Gastrocnemius medialis (tissue), 4 donors: ENCODE measurements at regions not wholly inside any gene's neighbourhood (a gene's known extent, or its start where the extent isn't known, plus 50 kb on each side); places are given as distances from the start of the nearest gene placed in this dataset.

Experiments
- POLR2A ChIP-seq, 2 donors: fragments of 450-650 bp; IDR thresholded peaks; one replicate each; pipeline ENCODE4 v1.6.1; 2017; ENCODE audit warnings: antibody characterized with exemption in 2 of 2, mild to moderate bottlenecking in 2 of 2, moderate library complexity in 2 of 2
- TF ChIP-seq, protein P1 (sequence below), 5 experiments: fragments of 450-650 bp in 3 of 5; fragments of 200-600 bp in 2 of 5; sonication (generic) in 2 of 5; IDR thresholded peaks in 4 of 5; conservative IDR thresholded peaks in 1 of 5; 1 replicate in 4 of 5; 2 replicates in 1 of 5; pipeline ENCODE4 v1.5.1; 2016 to 2019; ENCODE audit warnings: antibody characterized with exemption in 5 of 5, mild to moderate bottlenecking in 3 of 5, moderate library complexity in 3 of 5

GRCh38 chr4:59727745-59728144, 1472.4 kb upstream of the ADGRL3 start:
- TF ChIP-seq, protein P1, sequence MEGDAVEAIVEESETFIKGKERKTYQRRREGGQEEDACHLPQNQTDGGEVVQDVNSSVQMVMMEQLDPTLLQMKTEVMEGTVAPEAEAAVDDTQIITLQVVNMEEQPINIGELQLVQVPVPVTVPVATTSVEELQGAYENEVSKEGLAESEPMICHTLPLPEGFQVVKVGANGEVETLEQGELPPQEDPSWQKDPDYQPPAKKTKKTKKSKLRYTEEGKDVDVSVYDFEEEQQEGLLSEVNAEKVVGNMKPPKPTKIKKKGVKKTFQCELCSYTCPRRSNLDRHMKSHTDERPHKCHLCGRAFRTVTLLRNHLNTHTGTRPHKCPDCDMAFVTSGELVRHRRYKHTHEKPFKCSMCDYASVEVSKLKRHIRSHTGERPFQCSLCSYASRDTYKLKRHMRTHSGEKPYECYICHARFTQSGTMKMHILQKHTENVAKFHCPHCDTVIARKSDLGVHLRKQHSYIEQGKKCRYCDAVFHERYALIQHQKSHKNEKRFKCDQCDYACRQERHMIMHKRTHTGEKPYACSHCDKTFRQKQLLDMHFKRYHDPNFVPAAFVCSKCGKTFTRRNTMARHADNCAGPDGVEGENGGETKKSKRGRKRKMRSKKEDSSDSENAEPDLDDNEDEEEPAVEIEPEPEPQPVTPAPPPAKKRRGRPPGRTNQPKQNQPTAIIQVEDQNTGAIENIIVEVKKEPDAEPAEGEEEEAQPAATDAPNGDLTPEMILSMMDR (IDR thresholded peaks at IDR 0.05 in 4 of 5, conservative IDR thresholded peaks at IDR 0.05 in 1 of 5) = no peak
- no peak for TF ChIP-seq POLR2A (IDR thresholded peaks at IDR 0.05)
